Stomach (tissue), 8 donors: ENCODE measurements at regions not wholly inside any gene's neighbourhood (a gene's known extent, or its start where the extent isn't known, plus 50 kb on each side); places are given as distances from the start of the nearest gene placed in this dataset.

Experiments
- DNase-seq, 2 donors: peaks; one replicate each; pipeline versions ENCODE4 v3.0.0 to v3.0.0-alpha.2; 2013 to 2019
- H3K27ac ChIP-seq, 5 donors: fragments of 200-600 bp in 4 of 5; sonication (generic) in 4 of 5; one replicate each; pipeline ENCODE4 v1.5.1; 2013 to 2019; ENCODE audit warnings: mild to moderate bottlenecking in 1 of 5, moderate library complexity in 1 of 5
- H3K27me3 ChIP-seq, 3 donors: fragments of 200-600 bp; sonication (generic); one replicate each; pipeline ENCODE4 v1.5.1; 2017 to 2019; ENCODE audit warnings: mixed run types in 1 of 3
- H3K36me3 ChIP-seq, 4 donors: fragments of 200-600 bp; sonication (generic); 1 replicate in 3 of 4; 2 replicates in 1 of 4; pipeline ENCODE4 v1.5.1; 2016 to 2019
- H3K4me1 ChIP-seq, 4 donors: fragments of 200-600 bp; sonication (generic); one replicate each; pipeline ENCODE4 v1.5.1; 2016 to 2019
- H3K4me3 ChIP-seq, 4 donors: fragments of 200-600 bp; sonication (generic) in 3 of 4; one replicate each; pipeline ENCODE4 v1.5.1; 2016 to 2019; ENCODE audit warnings: mild to moderate bottlenecking in 1 of 4
- H3K9me3 ChIP-seq, 4 donors: fragments of 200-600 bp; sonication (generic); one replicate each; pipeline ENCODE4 v1.5.1; 2016 to 2019
- EP300 ChIP-seq: sonication (generic); formaldehyde crosslinking; IDR thresholded peaks from one replicate; pipeline ENCODE4 v1.6.1; 2017; ENCODE audit warnings: antibody characterized with exemption
- POLR2A ChIP-seq, 4 donors: fragments of 450-650 bp; IDR thresholded peaks; one replicate each; pipeline ENCODE4 v1.6.1; 2016; ENCODE audit warnings: antibody characterized with exemption in 4 of 4, control low read depth in 2 of 4, mild to moderate bottlenecking in 1 of 4, moderate library complexity in 1 of 4
- POLR2AphosphoS5 ChIP-seq, 3 donors: sonication (generic); formaldehyde crosslinking; IDR thresholded peaks; one replicate each; pipeline ENCODE4 v1.6.1; 2016; ENCODE audit warnings: antibody characterized with exemption in 3 of 3
- WGBS, 5 donors: extraction: QIAGEN DNeasy Blood & Tissue Kit in 3 of 5; methylation state at CpG; one replicate each; pipeline versions ENCODE4 v1.1.5 to v1.1.7; 2013 to 2018; 5-methylcytosine and 5-hydroxymethylcytosine counted together
- intact Hi-C: fragments of 100-400 bp; cut with DNase I; formaldehyde crosslinking; loops from one replicate; pipeline ENCODE4 v1.15.1; 2023; ENCODE audit warnings: low total_unique reads
- TF ChIP-seq, protein P1 (sequence below), 7 experiments: fragments of 450-650 bp in 4 of 7; fragments of 200-600 bp in 3 of 7; sonication (generic) in 3 of 7; IDR thresholded peaks; one replicate each; pipeline ENCODE4 v1.5.1; 2016 to 2019; ENCODE audit warnings: antibody characterized with exemption in 7 of 7, control low read depth in 2 of 7, mild to moderate bottlenecking in 1 of 7
- donor health status: healthy with polysubstance abuse.
- donor health status: Bipolar disorder and iron deficiency.
- donor health status: healthy.

DNA sequence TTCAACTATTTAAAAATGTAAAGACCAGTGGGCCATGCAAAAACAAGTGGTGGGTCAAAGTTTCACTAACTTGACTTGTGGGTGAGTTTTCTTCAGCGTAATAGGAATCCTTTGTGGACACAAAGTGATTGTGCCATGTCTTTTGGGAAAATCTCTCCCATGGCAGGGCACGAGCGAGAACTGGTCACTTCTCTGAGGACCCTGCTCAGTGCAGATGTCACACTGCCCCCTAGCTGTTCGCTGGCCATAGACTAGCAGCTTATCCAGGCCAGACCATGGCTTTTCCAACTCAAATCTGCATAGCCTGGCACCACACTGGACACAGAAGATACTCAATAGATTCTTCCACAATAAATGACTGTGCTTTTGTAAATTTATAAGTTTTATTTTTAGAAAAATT, 306.0 kb upstream of the CCL2 start:
- TF ChIP-seq, protein P1, sequence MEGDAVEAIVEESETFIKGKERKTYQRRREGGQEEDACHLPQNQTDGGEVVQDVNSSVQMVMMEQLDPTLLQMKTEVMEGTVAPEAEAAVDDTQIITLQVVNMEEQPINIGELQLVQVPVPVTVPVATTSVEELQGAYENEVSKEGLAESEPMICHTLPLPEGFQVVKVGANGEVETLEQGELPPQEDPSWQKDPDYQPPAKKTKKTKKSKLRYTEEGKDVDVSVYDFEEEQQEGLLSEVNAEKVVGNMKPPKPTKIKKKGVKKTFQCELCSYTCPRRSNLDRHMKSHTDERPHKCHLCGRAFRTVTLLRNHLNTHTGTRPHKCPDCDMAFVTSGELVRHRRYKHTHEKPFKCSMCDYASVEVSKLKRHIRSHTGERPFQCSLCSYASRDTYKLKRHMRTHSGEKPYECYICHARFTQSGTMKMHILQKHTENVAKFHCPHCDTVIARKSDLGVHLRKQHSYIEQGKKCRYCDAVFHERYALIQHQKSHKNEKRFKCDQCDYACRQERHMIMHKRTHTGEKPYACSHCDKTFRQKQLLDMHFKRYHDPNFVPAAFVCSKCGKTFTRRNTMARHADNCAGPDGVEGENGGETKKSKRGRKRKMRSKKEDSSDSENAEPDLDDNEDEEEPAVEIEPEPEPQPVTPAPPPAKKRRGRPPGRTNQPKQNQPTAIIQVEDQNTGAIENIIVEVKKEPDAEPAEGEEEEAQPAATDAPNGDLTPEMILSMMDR (IDR thresholded peaks at IDR 0.05) = peak in 1 of 7 experiments; percentile 10
- TF ChIP-seq POLR2AphosphoS5 (IDR thresholded peaks at IDR 0.05) = no peak
- no peak overlapping the region for H3K4me3 ChIP-seq
- no peaks in the 10 kb centered on the region for H3K4me1 ChIP-seq
- 55 to 69% (median 65%) methylated on average over 4 of the region's 4 CpGs for WGBS, 5 donors
- no peaks in the 10 kb centered on the region for H3K9me3 ChIP-seq
- H3K36me3 ChIP-seq = no peaks in the 10 kb centered on the region
- intact Hi-C loops = no loop called here
- no peaks in the 10 kb centered on the region for H3K27me3 ChIP-seq
- H3K27ac ChIP-seq = no peak overlapping the region
- no peak for DNase-seq

DNA sequence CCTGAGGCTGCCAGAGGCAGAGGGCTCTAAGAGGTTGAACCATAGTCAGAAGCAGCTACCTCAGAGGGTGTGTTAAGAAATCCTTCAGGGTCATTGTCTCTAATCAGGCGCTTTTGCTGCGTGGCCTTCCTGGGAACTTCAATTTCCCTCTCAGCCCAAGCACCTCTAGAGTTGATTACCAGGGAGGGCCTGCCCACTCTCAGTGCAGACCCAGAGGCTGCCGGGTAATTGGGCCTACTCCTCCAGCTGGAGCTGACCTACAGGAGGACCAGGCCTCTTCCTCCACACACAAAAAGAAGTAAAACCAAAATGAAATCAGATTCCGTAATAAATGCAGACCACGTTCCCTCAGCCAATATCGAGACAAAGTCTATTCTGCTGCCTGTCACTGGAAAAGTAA, 305.0 kb upstream of the CCL2 start:
- WGBS, 5 donors = 90 to 93% (median 91%) methylated on average over 6 of the region's 6 CpGs
- intact Hi-C loops = no loop called here
- no peaks in the 10 kb centered on the region for H3K4me1 ChIP-seq

DNA sequence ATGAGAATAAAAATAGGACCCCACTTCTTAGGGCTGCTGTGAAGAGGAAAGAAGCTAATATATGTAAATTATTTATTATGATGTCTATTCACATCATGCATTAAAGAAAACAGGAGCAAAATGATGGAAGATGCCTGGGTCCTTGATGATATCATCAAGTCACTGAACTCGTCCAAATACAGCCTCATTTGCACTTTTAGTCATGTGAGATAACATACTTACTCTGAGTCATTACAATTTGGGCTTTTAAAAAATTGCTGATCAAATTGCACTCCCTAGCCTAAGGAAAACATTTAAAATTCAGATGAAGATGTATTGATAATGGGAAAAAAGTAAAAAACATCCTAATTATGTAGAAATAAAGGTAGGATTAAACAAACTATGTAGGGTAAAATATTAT, 302.7 kb upstream of the CCL2 start:
- no peaks in the 10 kb centered on the region for H3K9me3 ChIP-seq
- DNase-seq = no peak
- H3K27me3 ChIP-seq = peaks cover 0 to 19% (median 0%) of the 10 kb centered on the region in 3 donors
- 47 to 72% (median 67%) methylated on average over 1 of the region's 1 CpG for WGBS, 5 donors
- H3K4me1 ChIP-seq = no peaks in the 10 kb centered on the region
- no peak overlapping the region for H3K27ac ChIP-seq
- no peaks in the 10 kb centered on the region for H3K36me3 ChIP-seq
- TF ChIP-seq, protein P1 (IDR thresholded peaks at IDR 0.05) = no peak
- TF ChIP-seq EP300 = no peak
- no peak for TF ChIP-seq POLR2AphosphoS5 (IDR thresholded peaks at IDR 0.05)
- no peak for TF ChIP-seq POLR2A (IDR thresholded peaks at IDR 0.05)
- intact Hi-C loops = no loop called here
- H3K4me3 ChIP-seq = no peak overlapping the region

More for the DNA sequence above, 305.0 kb upstream of the CCL2 start:
- peaks cover 0 to 1% (median 0%) of the 10 kb centered on the region in 3 donors for H3K27me3 ChIP-seq
- no peak overlapping the region for H3K4me3 ChIP-seq
- no peak for DNase-seq
- H3K36me3 ChIP-seq = no peaks in the 10 kb centered on the region
- no peak for TF ChIP-seq POLR2A (IDR thresholded peaks at IDR 0.05)
- TF ChIP-seq, protein P1 (IDR thresholded peaks at IDR 0.05) = no peak
- no peak for TF ChIP-seq POLR2AphosphoS5 (IDR thresholded peaks at IDR 0.05)
- no peak for TF ChIP-seq EP300
- no peak overlapping the region for H3K27ac ChIP-seq
- no peaks in the 10 kb centered on the region for H3K9me3 ChIP-seq

DNA sequence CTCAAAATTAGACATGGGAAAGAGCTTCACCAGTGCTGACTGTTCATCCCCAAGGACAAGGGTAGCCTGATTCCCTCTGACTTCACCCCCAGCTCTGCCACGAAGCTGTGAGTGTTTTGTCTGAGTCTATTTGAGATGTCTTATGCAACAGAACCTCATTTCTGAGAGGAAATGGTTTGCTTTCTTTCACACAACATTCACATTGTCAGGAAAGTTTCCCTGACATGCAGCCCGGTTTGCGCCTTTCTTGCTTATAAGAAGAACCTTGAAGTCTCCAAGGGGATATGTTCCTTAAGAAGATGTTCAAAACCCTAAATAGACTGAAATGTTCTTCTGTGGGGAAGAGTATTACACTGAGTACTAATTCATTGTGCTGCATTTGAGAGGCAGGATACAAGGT, 300.5 kb upstream of the CCL2 start:
- Histone ChIP-seq H3K27me3 (peaks cover 0 to 23% (median 0%) of the 10 kb centered on the region in 3 donors), H3K4me3 (no peak overlapping the region), H3K4me1 (no peaks in the 10 kb centered on the region), H3K27ac (no peak overlapping the region), H3K9me3 (peaks cover 0 to 18% (median 11%) of the 10 kb centered on the region in 4 donors), H3K36me3 (no peaks in the 10 kb centered on the region)
- intact Hi-C loops = no loop called here
- 68 to 80% (median 77%) methylated on average over 3 of the region's 3 CpGs for WGBS, 5 donors
- DNase-seq = no peak
- no peak for TF ChIP-seq POLR2A (IDR thresholded peaks at IDR 0.05)
- no peak for TF ChIP-seq POLR2AphosphoS5 (IDR thresholded peaks at IDR 0.05)
- TF ChIP-seq, protein P1 (IDR thresholded peaks at IDR 0.05) = no peak
- no peak for TF ChIP-seq EP300
